K562 (cell line): ENCODE measurements at regions not wholly inside any gene's neighbourhood (a gene's known extent, or its start where the extent isn't known, plus 50 kb on each side); places are given as distances from the start of the nearest gene placed in this dataset.

Experiments used
- ATAC-seq: fragments of 200-7000 bp; cut with Tn5 transposase; 3 replicates; pipeline ENCODE4 v1.9.1; 2020; ENCODE audit warnings: moderate library complexity
- BruUV-seq: library from RNA; stranded (reverse); fragments of 400-500 nt; replicated peaks from 2 replicates; lab custom pipeline; 2021; lab: Mats Ljungman, UMichigan
- CTCF ChIA-PET: fragments of 300-600 bp; formaldehyde crosslinking; extraction: SDS; loops from one replicate; lab custom pipeline; 2021; ENCODE audit warnings: low intra/inter-chr PET ratio; lab: Yijun Ruan, JAX
- POLR2A ChIA-PET: fragments of 300-600, 350-650 bp; sonication (Branson Sonifier 250); formaldehyde crosslinking; extraction: SDS; loops from one replicate; lab custom pipeline; 2021; ENCODE audit warnings: antibody characterized with exemption, inconsistent platforms; lab: Yijun Ruan, JAX
- DNase-seq, 4 experiments: peaks; one replicate each; pipeline versions ENCODE4 v3.0.0 to v3.0.0-alpha.2; 2011 to 2018; ENCODE audit warnings: low spot score in 3 of 4, mixed read lengths in 3 of 4; ENCODE audit errors: extremely low read depth in 1 of 4
- FAIRE-seq: peaks from 2 replicates; lab custom pipeline; 2011; peaks lifted over from hg19 to GRCh38; lab: Jason Lieb, UNC
- H2AFZ ChIP-seq: 2 replicates; pipeline ENCODE4 v1.6.0; 2011; ENCODE audit warnings: low read depth, low read length, control low read depth, inconsistent platforms
- H3K27ac ChIP-seq: fragments of 200-600 bp; 3 replicates; pipeline ENCODE4 v1.8.0; 2011; ENCODE audit warnings: low read depth, mild to moderate bottlenecking, control low read depth, inconsistent platforms, low read length, moderate library complexity, mixed read lengths; ENCODE audit errors: extremely low read depth
- H3K27me3 ChIP-seq, 2 experiments: fragments of 300-600 bp in 1 of 2; 2 replicates in 1 of 2; 3 replicates in 1 of 2; pipeline versions ENCODE4 v1.6.0 to v1.8.0; 2011; ENCODE audit warnings: inconsistent platforms in 2 of 2, low read length in 2 of 2, mild to moderate bottlenecking in 1 of 2, mixed read lengths in 1 of 2, moderate library complexity in 1 of 2; ENCODE audit not compliant: control insufficient read depth in 2 of 2, insufficient read depth in 2 of 2
- H3K36me3 ChIP-seq: fragments of 300-600 bp; 3 replicates; pipeline ENCODE4 v1.8.0; 2011; ENCODE audit warnings: mild to moderate bottlenecking, low read length, inconsistent platforms; ENCODE audit not compliant: control insufficient read depth, insufficient read depth
- H3K4me1 ChIP-seq, 2 experiments: fragments of 200-600 bp in 1 of 2; replicated peaks in 1 of 2; 2 replicates in 1 of 2; 3 replicates in 1 of 2; pipeline versions ENCODE4 v1.5.1 to v1.8.0; 2011; ENCODE audit warnings: inconsistent platforms in 2 of 2, low read length in 2 of 2, mild to moderate bottlenecking in 1 of 2, mixed read lengths in 1 of 2, moderate library complexity in 1 of 2; ENCODE audit not compliant: control insufficient read depth in 2 of 2, insufficient read depth in 2 of 2
- H3K4me2 ChIP-seq: 2 replicates; pipeline ENCODE4 v1.6.1; 2011; ENCODE audit warnings: low read length, control low read depth, inconsistent platforms, mixed read lengths; ENCODE audit not compliant: insufficient read depth
- H3K4me3 ChIP-seq: fragments of 200-600 bp; sonication (generic), shearing (Covaris generic); 2 replicates; pipeline ENCODE4 v1.5.1; 2016; ENCODE audit warnings: control low read depth, inconsistent platforms
- H3K79me2 ChIP-seq: fragments of 200-600 bp; 3 replicates; pipeline ENCODE4 v1.8.0; 2011; ENCODE audit warnings: low read length, inconsistent platforms; ENCODE audit not compliant: control insufficient read depth, insufficient read depth
- H3K9ac ChIP-seq, 2 experiments: 2 replicates each; pipeline versions ENCODE4 v1.6.0 to v1.6.1; 2011; ENCODE audit warnings: low read depth in 2 of 2, low read length in 2 of 2, control low read depth in 1 of 2, inconsistent platforms in 1 of 2, mild to moderate bottlenecking in 1 of 2, mixed read lengths in 1 of 2; ENCODE audit not compliant: insufficient read depth in 1 of 2
- H3K9me1 ChIP-seq: one replicate; pipeline ENCODE4 v1.6.0; 2011; ENCODE audit warnings: inconsistent platforms, mild to moderate bottlenecking, low read length, moderate library complexity; ENCODE audit not compliant: control insufficient read depth, insufficient read depth
- H3K9me3 ChIP-seq: replicated peaks from 2 replicates; pipeline ENCODE4 v1.5.1; 2011; ENCODE audit warnings: low read depth, low read length, inconsistent platforms; ENCODE audit not compliant: control insufficient read depth, insufficient read depth
- H4K20me1 ChIP-seq: replicated peaks from 2 replicates; pipeline ENCODE4 v1.6.1; 2011; ENCODE audit warnings: low read length, inconsistent platforms, mixed read lengths; ENCODE audit not compliant: control insufficient read depth, insufficient read depth
- GABPB2 ChIP-seq: fragments of 250-450 bp; sonication (Bioruptor Pico); conservative IDR thresholded peaks from 2 replicates; pipeline ENCODE4 v1.5.1; 2021; ENCODE audit warnings: mild to moderate bottlenecking
- HINFP ChIP-seq: fragments of 450-650 bp; conservative IDR thresholded peaks from 2 replicates; pipeline ENCODE4 v1.6.1; 2016; ENCODE audit warnings: missing genetic modification characterization, low read depth, mild to moderate bottlenecking, control low read depth, missing compliant biosample characterization
- MNT ChIP-seq, 2 experiments: fragments of 450-650 bp; conservative IDR thresholded peaks; 2 replicates each; pipeline ENCODE4 v1.6.1; 2017; ENCODE audit warnings: mild to moderate bottlenecking in 2 of 2, moderate library complexity in 2 of 2
- PCBP1 ChIP-seq: fragments of 200-400 bp; formaldehyde crosslinking; IDR thresholded peaks from 2 replicates; pipeline ENCODE4 v1.6.1; 2018; ENCODE audit warnings: mild to moderate bottlenecking, low read depth, low read length; ENCODE audit not compliant: poor library complexity, severe bottlenecking
- TFAP4 ChIP-seq: sonication (generic); formaldehyde crosslinking; IDR thresholded peaks from 2 replicates; pipeline ENCODE4 v1.8.0; 2022; ENCODE audit warnings: missing genetic modification reagents, mild to moderate bottlenecking, moderate library complexity, borderline replicate concordance
- U2AF2 ChIP-seq: fragments of 200-400 bp; formaldehyde crosslinking; optimal IDR thresholded peaks from 2 replicates; pipeline ENCODE3; 2017; ENCODE audit warnings: low read depth, mild to moderate bottlenecking, low read length
- UBTF ChIP-seq, 2 experiments: IDR thresholded peaks; 2 replicates each; pipeline ENCODE4 v1.6.1; 2012; ENCODE audit warnings: improper control_type of control experiment in 2 of 2, low read depth in 2 of 2, low read length in 2 of 2, borderline replicate concordance in 1 of 2
- ZNF77 ChIP-seq: fragments of 250-450 bp; sonication (Bioruptor Pico); IDR thresholded peaks from 2 replicates; pipeline ENCODE4 v1.5.0; 2020
- WGBS: fragments of 100-300 bp; shearing (Covaris generic); methylation state at CpG from one replicate; pipeline ENCODE4 v1.1.6; 2016; ENCODE audit warnings: low coverage, mixed read lengths; ENCODE audit not compliant: insufficient coverage; ENCODE audit errors: missing lambda C conversion rate; 5-methylcytosine and 5-hydroxymethylcytosine counted together
- in situ Hi-C: fragments of 300-500 bp; cut with MboI; formaldehyde crosslinking; loops from 4 replicates; pipeline ENCODE4 v1.15.0; 2018; ENCODE audit warnings: inconsistent platforms, mixed read lengths
- intact Hi-C: fragments of 100-400 bp; cut with micrococcal nuclease; formaldehyde crosslinking; loops from 2 replicates; pipeline ENCODE4 v1.14.2; 2022
- TF ChIP-seq, protein P1 (sequence below): fragments of 250-450 bp; sonication (Bioruptor Pico); IDR thresholded peaks from 2 replicates; pipeline ENCODE4 v1.9.0; 2021; ENCODE audit warnings: mild to moderate bottlenecking

DNA sequence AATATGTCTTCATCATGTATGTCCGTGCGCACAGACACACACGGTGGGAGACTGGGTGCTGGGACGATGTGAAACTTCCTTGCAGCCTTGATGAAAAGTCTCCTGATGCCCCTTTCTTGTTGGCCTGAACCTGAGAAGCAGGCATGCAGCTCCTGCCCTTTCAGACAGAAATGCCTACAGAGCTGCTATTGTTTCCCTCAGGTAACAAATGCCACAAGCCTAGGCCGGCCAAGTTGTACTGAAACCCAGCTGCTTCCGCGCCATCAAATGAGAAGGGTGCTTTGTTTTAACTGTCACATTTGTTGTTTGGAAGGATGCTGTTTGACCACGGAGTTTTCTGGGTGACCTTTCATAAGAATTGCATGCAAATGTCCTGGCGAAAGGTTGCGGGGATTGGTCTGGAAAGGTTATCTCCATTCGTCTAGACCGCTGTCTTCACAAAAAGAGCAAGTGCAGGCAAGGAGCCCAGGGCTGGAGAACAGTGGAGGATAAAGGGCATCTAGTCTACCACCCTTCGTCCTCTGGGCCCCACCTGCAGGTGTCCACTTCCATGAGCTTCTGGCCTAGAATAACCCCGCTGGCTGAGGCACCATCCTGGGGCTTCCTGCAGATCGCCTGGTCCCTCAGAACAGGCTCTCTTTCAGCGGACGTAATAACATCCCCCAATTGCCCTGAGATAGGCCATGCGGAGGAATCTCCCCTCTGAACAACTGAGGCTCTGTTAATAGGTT is 197.2 kb downstream of the SEMA6A start:
- Histone ChIP-seq H3K4me3 (no peak overlapping the region), H3K27ac (no peak overlapping the region), H3K4me1 (no peaks in the 10 kb centered on the region; a peak in 1 of 5 replicates), H3K79me2 (no peaks in the 10 kb centered on the region), H2AFZ (no peak overlapping the region), H3K27me3 (no peaks in the 10 kb centered on the region; a peak in 1 of 5 replicates), H3K36me3 (no peaks in the 10 kb centered on the region), H3K9ac (no peak overlapping the region), H3K9me1 (no peaks in the 10 kb centered on the region), H4K20me1 (no peaks in the 10 kb centered on the region), H3K4me2 (no peak overlapping the region), H3K9me3 (no peaks in the 10 kb centered on the region)
- ChIA-PET POLR2A (no interaction called here), CTCF (no interaction called here)
- DNase-seq (no peak), FAIRE-seq (no peak), ATAC-seq (no peak)
- in situ Hi-C loops = no loop called here
- WGBS = 35% methylated on average over 18 of the region's 18 CpGs
- no TSS peak for BruUV-seq
- TF ChIP-seq TFAP4 (CRISPR knock-in tag) = no peak
- TF ChIP-seq ZNF77 (CRISPR knock-in tag) = no peak
- TF ChIP-seq, protein P1, sequence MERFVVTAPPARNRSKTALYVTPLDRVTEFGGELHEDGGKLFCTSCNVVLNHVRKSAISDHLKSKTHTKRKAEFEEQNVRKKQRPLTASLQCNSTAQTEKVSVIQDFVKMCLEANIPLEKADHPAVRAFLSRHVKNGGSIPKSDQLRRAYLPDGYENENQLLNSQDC (CRISPR knock-in tag) = no peak
- TF ChIP-seq U2AF2 = no peak
- no peak for TF ChIP-seq UBTF (IDR thresholded peaks at IDR 0.05; ENCODE audit: borderline replicate concordance in 1 of 2, low read depth in 2 of 2, low read length in 2 of 2)
- no peak for TF ChIP-seq PCBP1
- no peak for TF ChIP-seq HINFP (tag)
- no peak for TF ChIP-seq GABPB2 (CRISPR knock-in tag)
- TF ChIP-seq MNT (conservative IDR thresholded peaks at IDR 0.05) = no peak
- intact Hi-C loops = no loop called here
